CD4-positive, alpha-beta T cell treated with Interleukin-15 for 1 hour (primary cell): ENCODE measurements at regions not wholly inside any gene's neighbourhood (a gene's known extent, or its start where the extent isn't known, plus 50 kb on each side); places are given as distances from the start of the nearest gene placed in this dataset.
"Not testable (repeated sequence)": the region's sequence is repeated elsewhere in the genome, so short reads cannot be mapped to it uniquely, and the experiment has no call there.

Experiments
- DNase-seq: peaks from one replicate; pipeline ENCODE4 v3.0.0-alpha.2; 2020

DNA sequence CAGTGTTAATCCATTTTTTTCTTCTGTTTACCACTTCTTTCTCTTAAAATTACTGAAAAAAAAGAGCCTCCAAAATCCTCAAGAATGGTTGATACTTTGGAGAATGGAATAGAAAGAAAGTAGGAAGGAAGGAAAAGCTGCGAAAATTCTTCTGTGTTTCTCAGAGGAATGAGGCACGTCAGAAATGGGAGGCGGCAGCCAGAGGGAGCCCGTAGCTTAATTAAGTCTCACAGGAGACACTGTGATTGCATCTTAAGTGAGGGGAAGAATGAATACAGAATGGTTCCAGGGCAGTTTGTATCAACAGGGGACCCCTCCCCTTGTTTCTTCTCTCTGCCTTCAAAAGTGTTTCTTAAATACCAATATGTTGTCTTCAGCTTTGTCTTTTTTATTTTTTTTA, 1099.5 kb downstream of the PLA2G4A start:
- no peak for DNase-seq

GRCh38 chr1:187928696-187929095, 1099.9 kb downstream of the PLA2G4A start:
- DNase-seq = no peak

GRCh38 chr1:187931776-187932175, 1103.0 kb downstream of the PLA2G4A start:
- no peak for DNase-seq

DNA sequence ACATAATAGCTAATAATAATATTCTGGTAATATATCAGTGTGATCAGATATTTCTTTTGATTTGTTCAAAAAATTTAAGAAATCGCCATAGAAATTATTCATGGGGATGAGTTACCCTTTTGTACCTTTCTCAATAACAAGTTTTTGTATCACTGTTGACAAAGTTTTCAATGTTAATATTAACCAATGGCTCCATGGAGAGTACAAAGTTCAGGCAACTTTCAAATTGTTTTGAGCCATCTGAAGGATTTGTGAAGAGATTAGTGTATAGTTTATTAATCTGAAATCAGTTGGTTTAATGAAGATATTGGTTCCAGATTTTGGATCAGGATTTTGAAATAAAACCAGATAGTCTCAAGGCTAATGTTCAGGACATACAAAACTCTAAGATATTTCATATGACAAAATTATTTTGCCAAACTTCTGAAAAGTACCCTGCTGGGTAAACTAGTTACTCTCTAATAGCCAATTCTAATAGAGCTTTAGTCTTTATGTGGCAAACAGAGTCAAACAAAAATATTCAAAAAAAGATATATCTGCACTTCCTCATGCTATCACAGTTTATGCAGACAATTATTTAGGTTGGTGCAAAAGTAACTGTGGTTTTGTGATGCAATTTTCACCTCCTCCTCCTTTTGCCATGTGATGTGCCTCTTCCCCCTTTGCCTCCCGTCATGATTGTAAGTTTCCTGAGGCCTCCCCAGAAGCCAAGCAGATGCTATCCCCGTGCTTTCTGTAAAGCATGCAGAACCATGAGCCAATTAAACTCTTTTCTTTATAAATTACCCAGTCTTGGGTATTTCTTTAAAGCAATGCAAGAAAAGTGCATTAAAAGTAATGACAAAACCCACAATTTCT, 1105.0 kb downstream of the PLA2G4A start:
- DNase-seq = no peak

GRCh38 chr1:187936667-187937066, 1107.9 kb downstream of the PLA2G4A start:
- no peak for DNase-seq

DNA sequence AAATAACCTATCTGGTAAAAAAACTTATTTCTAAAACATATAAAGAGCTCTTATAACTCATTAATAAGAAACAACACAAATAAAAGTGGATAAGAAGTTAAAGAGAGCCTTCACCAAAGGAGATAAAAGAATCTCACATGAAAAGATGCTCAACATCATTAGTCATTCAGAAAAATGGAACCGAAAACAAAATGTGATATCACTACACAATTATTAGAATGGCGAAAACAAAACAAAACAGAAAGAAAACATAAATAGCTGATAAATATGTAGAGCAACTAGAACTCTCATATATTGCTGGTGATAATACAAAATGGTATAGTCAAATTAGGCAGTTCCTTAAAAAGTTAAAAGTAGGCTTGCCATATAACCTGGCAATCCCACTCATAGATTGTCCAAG, 1109.3 kb downstream of the PLA2G4A start:
- DNase-seq = no peak

GRCh38 chr1:187942986-187943385, 1114.2 kb downstream of the PLA2G4A start:
- no peak for DNase-seq

DNA sequence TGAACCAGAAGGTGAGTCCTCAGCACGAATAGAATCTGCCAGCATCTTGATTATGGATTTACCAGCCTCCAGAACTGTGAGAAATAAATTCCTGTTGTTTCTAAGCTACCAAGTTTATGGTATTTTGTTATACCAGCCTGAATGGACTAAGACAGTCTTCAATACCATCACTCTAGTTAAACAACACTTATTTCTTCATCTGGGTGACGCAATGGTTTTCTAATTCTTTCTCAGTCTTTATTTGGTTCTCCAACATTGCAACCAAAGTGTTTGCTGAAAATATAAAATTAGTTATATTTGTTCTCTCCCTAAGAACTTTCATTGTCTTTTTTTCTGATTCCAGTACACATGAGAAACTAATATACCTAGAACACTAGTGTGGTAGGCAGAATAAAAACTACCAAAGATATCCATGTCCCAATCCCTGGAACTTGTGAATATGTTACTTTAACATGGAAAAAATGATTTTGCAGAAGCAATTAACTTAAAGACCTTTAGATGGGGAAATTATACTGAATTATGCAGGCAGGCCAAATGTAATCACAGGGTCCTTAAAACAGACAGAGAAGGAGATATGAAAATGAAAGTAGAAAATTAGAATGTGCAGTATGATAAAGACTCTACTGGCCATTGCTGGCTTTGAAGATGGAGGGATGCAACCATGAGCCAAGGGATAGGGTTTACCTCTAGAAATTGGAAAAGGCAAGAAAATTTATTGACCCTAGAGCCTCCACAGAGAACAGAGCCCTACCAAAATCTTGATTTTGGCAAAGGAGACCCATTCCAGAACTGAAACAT, 1115.1 kb downstream of the PLA2G4A start:
- no peak for DNase-seq

DNA sequence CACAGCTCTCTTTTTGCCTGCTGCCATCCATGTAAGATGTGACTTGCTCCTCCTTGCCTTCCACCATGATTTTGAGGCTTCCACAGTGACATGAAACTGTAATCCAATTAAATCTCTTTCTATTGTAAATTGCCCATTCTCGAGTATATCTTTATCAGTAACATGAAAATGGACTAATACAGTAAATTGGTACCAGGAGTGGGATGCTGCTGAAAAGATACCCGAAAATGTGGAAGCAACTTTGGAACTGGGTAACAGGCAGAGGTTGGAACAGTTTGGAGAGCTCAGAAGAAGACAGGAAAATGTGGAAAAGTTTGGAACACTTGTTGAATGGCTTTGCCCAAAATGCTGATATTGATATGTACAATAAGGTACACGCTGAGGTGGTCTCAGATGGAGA, 1117.9 kb downstream of the PLA2G4A start:
- not testable (repeated sequence) for DNase-seq

- no peak for DNase-seq
Measured at GRCh38 chr1:187947359-187947758, 1118.6 kb downstream of the PLA2G4A start.

DNA sequence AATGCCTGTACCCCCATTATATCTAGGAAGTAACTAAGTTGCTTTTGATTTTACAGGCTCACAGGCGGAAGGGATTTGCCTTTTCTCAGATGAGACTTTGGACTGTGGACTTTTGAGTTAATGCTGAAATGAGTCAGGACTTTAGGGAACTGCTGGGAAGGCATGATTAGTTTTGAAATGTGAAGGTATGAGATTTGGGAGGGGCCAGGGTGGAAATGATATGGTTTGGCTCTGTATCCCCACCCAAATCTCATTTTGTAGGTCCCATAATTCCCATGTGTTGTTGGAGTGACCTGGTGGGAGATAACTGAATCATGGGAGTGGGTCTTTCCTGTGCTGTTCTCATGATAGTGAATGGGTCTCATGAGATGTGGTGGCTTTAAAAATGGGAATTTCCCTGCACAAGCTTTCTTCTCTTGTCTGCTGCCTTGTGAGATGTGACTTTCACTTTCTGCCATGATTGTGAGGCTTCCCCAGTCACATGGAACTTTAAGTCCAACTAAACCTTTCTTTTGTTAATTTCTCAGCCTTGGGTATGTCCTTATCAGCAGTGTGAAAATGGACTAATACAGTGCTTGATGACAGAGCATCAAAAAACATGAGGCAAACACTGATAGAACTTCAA, 1119.5 kb downstream of the PLA2G4A start:
- DNase-seq = no peak

DNA sequence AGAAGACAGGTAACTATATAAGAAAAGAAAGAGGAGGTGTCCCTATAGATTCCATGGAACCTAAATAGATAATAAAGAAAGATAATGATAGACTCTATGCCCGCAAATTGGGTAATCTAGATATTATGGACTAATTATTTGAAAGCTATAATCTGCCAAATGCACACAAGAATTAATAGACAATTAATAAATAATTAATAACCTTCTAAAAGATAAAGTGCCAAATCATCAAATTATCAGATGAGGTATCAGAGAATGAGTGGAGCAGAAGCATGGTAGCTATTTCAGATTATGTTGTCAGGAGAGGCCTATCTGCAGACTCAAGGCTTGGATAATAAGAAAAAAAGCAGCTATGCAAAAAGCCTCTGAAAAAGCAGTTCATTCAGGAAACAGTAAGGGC, 1120.8 kb downstream of the PLA2G4A start:
- no peak for DNase-seq

- DNase-seq = no peak
Measured at GRCh38 chr1:187951817-187952216, 1123.1 kb downstream of the PLA2G4A start.

DNA sequence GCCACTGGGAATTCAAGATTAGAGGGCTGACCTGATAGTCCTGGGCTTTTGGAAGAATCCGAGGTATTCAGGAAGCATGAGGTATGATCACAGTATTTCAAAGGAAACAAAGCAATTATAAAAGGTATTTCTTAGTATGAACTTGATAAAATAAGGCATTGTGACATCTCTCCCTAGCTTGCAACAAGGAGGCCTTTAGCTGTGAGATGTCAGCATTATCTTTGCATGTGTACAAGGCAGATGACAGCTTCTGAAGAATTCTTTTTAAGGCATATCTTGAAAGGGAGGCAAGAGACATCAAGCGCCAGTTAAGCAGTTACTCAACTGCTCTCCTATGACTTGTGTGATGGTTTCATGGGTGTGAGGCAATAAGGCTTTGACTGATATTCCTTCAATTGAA, 1123.7 kb downstream of the PLA2G4A start:
- DNase-seq = no peak

- DNase-seq = no peak
Measured at GRCh38 chr1:187956975-187957374, 1128.2 kb downstream of the PLA2G4A start.

DNA sequence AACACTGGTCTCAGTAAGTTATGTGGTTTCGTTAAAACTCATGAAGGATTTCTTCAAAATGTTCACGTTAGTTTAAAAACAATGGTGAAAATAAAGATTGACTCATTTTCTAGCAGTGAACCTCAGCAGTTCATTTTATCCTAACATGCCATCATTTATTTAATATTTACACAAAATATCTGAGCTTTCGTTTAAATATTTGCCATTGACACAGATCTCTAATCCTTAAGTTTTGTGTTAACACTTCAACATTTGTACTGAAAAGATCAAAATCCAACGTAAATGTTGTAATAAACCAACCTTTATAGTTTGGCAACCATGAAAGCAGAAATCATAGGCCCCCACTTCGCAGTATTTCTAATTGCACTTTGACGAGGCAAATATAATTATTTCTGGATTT, 1129.5 kb downstream of the PLA2G4A start:
- no peak for DNase-seq

- DNase-seq = no peak
Measured at GRCh38 chr1:187959062-187959461, 1130.3 kb downstream of the PLA2G4A start.

GRCh38 chr1:187960125-187960638, 1131.4 kb downstream of the PLA2G4A start:
- DNase-seq = no peak

- DNase-seq = no peak
Measured at GRCh38 chr1:187961895-187962294, 1133.1 kb downstream of the PLA2G4A start.

- DNase-seq = no peak
Measured at GRCh38 chr1:187971851-187972250, 1143.1 kb downstream of the PLA2G4A start.

GRCh38 chr1:187977298-187977697, 1148.5 kb downstream of the PLA2G4A start:
- no peak for DNase-seq

GRCh38 chr1:187985145-187985896, 1156.6 kb downstream of the PLA2G4A start:
- DNase-seq = no peak
